ENCODE measurements at regions not wholly inside any gene's neighbourhood (a gene's known extent, or its start where the extent isn't known, plus 50 kb on each side); places are given as distances from the start of the nearest gene placed in this dataset.

- Histone ChIP-seq H3K4me3 (replicated peaks in 1 of 3; ENCODE audit: insufficient read depth in 1 of 3, low read depth in 1 of 3, low read length in 3 of 3) (no peak overlapping the region), H3K9me3 (replicated peaks; ENCODE audit: control insufficient read depth, insufficient read depth, low read length) (no peaks in the 10 kb centered on the region), H4K20me1 (replicated peaks; ENCODE audit: control insufficient read depth, extremely low read depth, insufficient read depth, low read length) (no peaks in the 10 kb centered on the region), H3K27ac (ENCODE audit: insufficient read depth, low read depth, low read length) (no peak overlapping the region), H2AFZ (ENCODE audit: low read depth, low read length) (no peak overlapping the region), H3K9me1 (replicated peaks; ENCODE audit: control insufficient read depth, extremely low read depth, insufficient read depth, low read length) (no peaks in the 10 kb centered on the region), H3K9ac (replicated peaks; ENCODE audit: extremely low read depth, insufficient read depth, low read length) (no peak overlapping the region), H3K27me3 (ENCODE audit: control insufficient read depth in 2 of 2, insufficient read depth in 2 of 2, low read length in 2 of 2) (peaks cover 2 to 3% of the 10 kb centered on the region in 2 experiments), H3K4me2 (ENCODE audit: insufficient read depth, low read length) (no peak overlapping the region), H3K4me1 (ENCODE audit: control insufficient read depth, extremely low read depth, insufficient read depth, low read length) (no peaks in the 10 kb centered on the region), H3K36me3 (ENCODE audit: control insufficient read depth in 2 of 2, extremely low read depth in 1 of 2, insufficient read depth in 2 of 2, low read length in 2 of 2) (no peaks in the 10 kb centered on the region), H3K79me2 (ENCODE audit: control insufficient read depth, insufficient read depth, low read length) (no peaks in the 10 kb centered on the region)
- intact Hi-C loops (cut with micrococcal nuclease) (no loop called here), dilution Hi-C loops (cut with MboI; ENCODE audit: extremely low pct_ligation_motif_present, low sequenced_read_pairs) (no loop called here)
- ChIA-PET CTCF (no interaction called here), POLR2A (no interaction called here)
- TF ChIP-seq FOS (IDR thresholded peaks at IDR 0.05; ENCODE audit: borderline replicate concordance, insufficient read depth, low read length) (no peak), MAX (IDR thresholded peaks at IDR 0.05; ENCODE audit: insufficient read depth, insufficient read length) (no peak), POLR2A (IDR thresholded peaks at IDR 0.05; ENCODE audit: low read depth, low read length) (no peak), MYC (IDR thresholded peaks at IDR 0.05; ENCODE audit: low read depth, low read length) (no peak), GATA2 (IDR thresholded peaks at IDR 0.05; ENCODE audit: insufficient read depth, insufficient read length, low read depth, low read length) (no peak), CTCF (IDR thresholded peaks at IDR 0.05; ENCODE audit: extremely low read depth in 1 of 2, insufficient read depth in 1 of 2, low read depth in 1 of 2, low read length in 2 of 2) (no peak), POLR2AphosphoS5 (IDR thresholded peaks at IDR 0.05; ENCODE audit: insufficient read depth, low read depth, low read length) (no peak), JUN (IDR thresholded peaks at IDR 0.05; ENCODE audit: borderline replicate concordance, insufficient read depth, insufficient read length, low read depth) (no peak), EZH2 (IDR thresholded peaks at IDR 0.05; ENCODE audit: borderline replicate concordance, low read depth, low read length, severe bottlenecking) (no peak)
- FAIRE-seq (no peak), DNase-seq (ENCODE audit: low read depth, low spot score) (no peak)
- no TSS peak for BruUV-seq (replicated peaks)
These were observed 94.8 kb upstream of the PMEPA1 start for GRCh38 chr20:57804470-57805250.
